Spleen (tissue), 11 donors: ENCODE measurements at regions not wholly inside any gene's neighbourhood (a gene's known extent, or its start where the extent isn't known, plus 50 kb on each side); places are given as distances from the start of the nearest gene placed in this dataset.

Experiments
- DNase-seq: peaks from one replicate; pipeline ENCODE4 v3.0.0-alpha.2; 2020
- H3K27ac ChIP-seq, 8 donors: fragments of 200-600 bp; sonication (generic) in 7 of 8; 1 replicate in 4 of 8; 2 replicates in 4 of 8; pipeline versions ENCODE4 v1.5.0 to v1.8.0; 2016 to 2021; ENCODE audit warnings: inconsistent platforms in 4 of 8, mild to moderate bottlenecking in 4 of 8, moderate library complexity in 1 of 8
- H3K27me3 ChIP-seq, 7 donors: fragments of 200-600 bp; sonication (generic) in 6 of 7; replicated peaks in 1 of 7; 1 replicate in 4 of 7; 2 replicates in 3 of 7; pipeline versions ENCODE4 v1.5.0 to v1.8.0; 2016 to 2021; ENCODE audit warnings: inconsistent platforms in 3 of 7, mild to moderate bottlenecking in 1 of 7
- H3K36me3 ChIP-seq, 6 donors: fragments of 200-600 bp; sonication (generic) in 5 of 6; 1 replicate in 4 of 6; 2 replicates in 2 of 6; pipeline versions ENCODE4 v1.5.0 to v1.8.0; 2016 to 2021; ENCODE audit warnings: inconsistent platforms in 2 of 6
- H3K4me1 ChIP-seq, 6 donors: fragments of 200-600 bp; sonication (generic) in 5 of 6; 1 replicate in 3 of 6; 2 replicates in 3 of 6; pipeline versions ENCODE4 v1.5.0 to v1.8.0; 2016 to 2021; ENCODE audit warnings: inconsistent platforms in 3 of 6
- H3K4me3 ChIP-seq, 8 donors: fragments of 200-600 bp; sonication (generic) in 7 of 8; 1 replicate in 4 of 8; 2 replicates in 4 of 8; pipeline versions ENCODE4 v1.5.0 to v1.8.0; 2016 to 2021; ENCODE audit warnings: inconsistent platforms in 4 of 8, mild to moderate bottlenecking in 4 of 8, moderate library complexity in 2 of 8
- H3K9me3 ChIP-seq, 8 donors: fragments of 200-600 bp; sonication (generic) in 7 of 8; 1 replicate in 4 of 8; 2 replicates in 4 of 8; pipeline versions ENCODE4 v1.5.0 to v1.8.0; 2016 to 2021; ENCODE audit warnings: inconsistent platforms in 4 of 8
- CTCF ChIP-seq, 11 experiments: fragments of 200-600 bp in 7 of 11; fragments of 450-650 bp in 4 of 11; sonication (generic) in 4 of 11; IDR thresholded peaks in 8 of 11; conservative IDR thresholded peaks in 3 of 11; 1 replicate in 7 of 11; 2 replicates in 4 of 11; pipeline versions ENCODE4 v1.4.0 to v1.8.0; 2016 to 2021; ENCODE audit warnings: antibody characterized with exemption in 11 of 11, inconsistent platforms in 4 of 11, mild to moderate bottlenecking in 1 of 11
- POLR2A ChIP-seq, 3 donors: fragments of 450-650 bp; IDR thresholded peaks; one replicate each; pipeline ENCODE4 v1.5.1; 2017; ENCODE audit warnings: antibody characterized with exemption in 3 of 3, mild to moderate bottlenecking in 1 of 3
- POLR2AphosphoS5 ChIP-seq, 3 donors: sonication (generic); formaldehyde crosslinking; IDR thresholded peaks; one replicate each; pipeline ENCODE4 v1.5.1; 2017; ENCODE audit warnings: antibody characterized with exemption in 3 of 3
- WGBS, 5 donors: extraction: QIAGEN DNeasy Blood & Tissue Kit in 3 of 5; methylation state at CpG; one replicate each; pipeline versions ENCODE4 v1.1.5 to v1.1.7; 2013 to 2018; 5-methylcytosine and 5-hydroxymethylcytosine counted together
- intact Hi-C: fragments of 100-400 bp; cut with DNase I; formaldehyde crosslinking; loops from one replicate; pipeline ENCODE4 v1.15.0; 2023; ENCODE audit warnings: low total_unique reads
- donor health status: healthy with polysubstance abuse.
- donor health status: DM: no; HTN: no; CAD: no; lungs with moderate emphysema.
- donor health status: DM: no; HTN: no; CAD: no.
- donor health status: Bipolar disorder and iron deficiency.
- donor health status: healthy.
- donor health status: DM: no; HTN: no; CAD: no.
- donor health status: DM: yes; HTN: yes; CAD: no.

GRCh38 chr18:76764291-76764901 is 58.0 kb upstream of the ZNF236 start:
- TF ChIP-seq POLR2AphosphoS5 (IDR thresholded peaks at IDR 0.05): no peak
- no peak for TF ChIP-seq POLR2A (IDR thresholded peaks at IDR 0.05)
- TF ChIP-seq CTCF (IDR thresholded peaks at IDR 0.05 in 8 of 11, conservative IDR thresholded peaks at IDR 0.05 in 3 of 11): no peak
- Histone ChIP-seq H3K36me3 (no peaks in the 10 kb centered on the region), H3K9me3 (peaks cover 0 to 22% (median 0%) of the 10 kb centered on the region in 8 donors), H3K27me3 (peaks cover 0 to 26% (median 0%) of the 10 kb centered on the region in 7 donors), H3K4me3 (no peak overlapping the region), H3K4me1 (no peaks in the 10 kb centered on the region), H3K27ac (no peak overlapping the region)
- 76 to 80% (median 77%) methylated on average over 10 of the region's 10 CpGs for WGBS, 5 donors
- intact Hi-C loops: no loop called here
- DNase-seq: no peak

GRCh38 chr18:76759056-76759455 is 63.3 kb upstream of the ZNF236 start:
- no peak for DNase-seq
- TF ChIP-seq POLR2AphosphoS5 (IDR thresholded peaks at IDR 0.05) (no peak), CTCF (IDR thresholded peaks at IDR 0.05 in 8 of 11, conservative IDR thresholded peaks at IDR 0.05 in 3 of 11) (no peak), POLR2A (IDR thresholded peaks at IDR 0.05) (no peak)
- intact Hi-C loops: no loop called here

GRCh38 chr18:76757925-76758324 is 64.4 kb upstream of the ZNF236 start:
- intact Hi-C loops: no loop called here
- Histone ChIP-seq H3K4me3 (no peak overlapping the region), H3K4me1 (no peaks in the 10 kb centered on the region), H3K27me3 (peaks cover 0 to 5% (median 0%) of the 10 kb centered on the region in 7 donors), H3K36me3 (no peaks in the 10 kb centered on the region), H3K9me3 (no peaks in the 10 kb centered on the region), H3K27ac (no peak overlapping the region)
- no peak for TF ChIP-seq CTCF (IDR thresholded peaks at IDR 0.05 in 8 of 11, conservative IDR thresholded peaks at IDR 0.05 in 3 of 11)
- TF ChIP-seq POLR2AphosphoS5 (IDR thresholded peaks at IDR 0.05): no peak
- no peak for TF ChIP-seq POLR2A (IDR thresholded peaks at IDR 0.05)
- WGBS, 5 donors: 86 to 94% (median 90%) methylated on average over 11 to 15 of the region's 15 CpGs
- no peak for DNase-seq

More at GRCh38 chr18:76759056-76759455, 63.3 kb upstream of the ZNF236 start:
- H3K4me3 ChIP-seq: no peak overlapping the region
- H3K4me1 ChIP-seq: no peaks in the 10 kb centered on the region
- H3K27me3 ChIP-seq: peaks cover 0 to under 1% (median 0%) of the 10 kb centered on the region in 7 donors
- WGBS, 5 donors: 87 to 95% (median 92%) methylated on average over 17 to 24 of the region's 24 CpGs
- no peaks in the 10 kb centered on the region for H3K9me3 ChIP-seq
- H3K27ac ChIP-seq: no peak overlapping the region
- no peaks in the 10 kb centered on the region for H3K36me3 ChIP-seq

- H3K9me3 ChIP-seq: peaks cover 0 to 6% (median 2%) of the 10 kb centered on the region in 8 donors
- H3K4me1 ChIP-seq: no peaks in the 10 kb centered on the region
- no peak for TF ChIP-seq POLR2A (IDR thresholded peaks at IDR 0.05)
- 80 to 90% (median 88%) methylated on average over 15 of the region's 15 CpGs for WGBS, 5 donors
- no peak overlapping the region for H3K27ac ChIP-seq
- H3K4me3 ChIP-seq: no peak overlapping the region
- no peaks in the 10 kb centered on the region for H3K36me3 ChIP-seq
- H3K27me3 ChIP-seq: peaks cover 0 to 5% (median 0%) of the 10 kb centered on the region in 7 donors
- DNase-seq: no peak
- intact Hi-C loops: no loop called here
Observed at GRCh38 chr18:76757335-76757734, 65.0 kb upstream of the ZNF236 start.
